SU-DHL-6 (cell line): ENCODE measurements at regions not wholly inside any gene's neighbourhood (a gene's known extent, or its start where the extent isn't known, plus 50 kb on each side); places are given as distances from the start of the nearest gene placed in this dataset.

Experiments
- H2AFZ ChIP-seq: fragments of 200-600 bp; sonication (generic); 2 replicates; pipeline ENCODE4 v1.6.1; 2014; ENCODE audit warnings: low read depth, mild to moderate bottlenecking, moderate library complexity, mixed read lengths, antibody characterized with exemption, low read length; ENCODE audit not compliant: severe bottlenecking
- H3F3A ChIP-seq: fragments of 200-600 bp; shearing (Covaris generic); 2 replicates; pipeline ENCODE4 v1.6.0; 2016; ENCODE audit warnings: antibody characterized with exemption, mild to moderate bottlenecking; ENCODE audit not compliant: insufficient read depth
- H3K27ac ChIP-seq: fragments of 200-600 bp; sonication (generic); 2 replicates; pipeline ENCODE4 v1.5.1; 2016; ENCODE audit warnings: low read depth, mild to moderate bottlenecking, low read length, moderate library complexity, mixed read lengths
- H3K27me3 ChIP-seq: fragments of 200-600 bp; sonication (generic), shearing (Covaris generic); 2 replicates; pipeline ENCODE4 v1.6.0; 2014; ENCODE audit warnings: mild to moderate bottlenecking, low read length
- H3K36me3 ChIP-seq: fragments of 200-600 bp; sonication (generic); 2 replicates; pipeline ENCODE4 v1.6.1; 2014; ENCODE audit warnings: mild to moderate bottlenecking, low read length, mixed read lengths
- H3K4me2 ChIP-seq: fragments of 300-600, 200-600 bp; shearing (Covaris generic), sonication (generic); 2 replicates; pipeline ENCODE4 v1.6.0; 2014; ENCODE audit warnings: low read length, low read depth, mild to moderate bottlenecking; ENCODE audit not compliant: poor library complexity, severe bottlenecking
- H3K4me3 ChIP-seq: fragments of 200-600 bp; sonication (generic); 2 replicates; pipeline ENCODE4 v1.5.1; 2014; ENCODE audit warnings: antibody characterized with exemption, low read length, mild to moderate bottlenecking, mixed read lengths; ENCODE audit not compliant: insufficient read depth, poor library complexity, severe bottlenecking
- H3K79me2 ChIP-seq: fragments of 200-600 bp; sonication (generic); 2 replicates; pipeline ENCODE4 v1.6.1; 2014; ENCODE audit warnings: mild to moderate bottlenecking, low read length, moderate library complexity; ENCODE audit not compliant: insufficient read depth
- H3K9ac ChIP-seq: fragments of 200-600 bp; sonication (generic); 2 replicates; pipeline ENCODE4 v1.7.0; 2014; ENCODE audit warnings: mild to moderate bottlenecking, low read length
- H3K9me2 ChIP-seq: fragments of 200-600 bp; sonication (generic); replicated peaks from 2 replicates; pipeline ENCODE4 v1.6.1; 2014; ENCODE audit warnings: low read length; ENCODE audit not compliant: insufficient read depth
- H3K9me3 ChIP-seq: fragments of 200-600 bp; sonication (generic); 2 replicates; pipeline ENCODE4 v1.6.1; 2014; ENCODE audit warnings: low read length, mixed read lengths; ENCODE audit not compliant: insufficient read depth
- H4K20me1 ChIP-seq: fragments of 200-600 bp; sonication (generic); 2 replicates; pipeline ENCODE4 v1.6.1; 2014; ENCODE audit warnings: low read depth, mild to moderate bottlenecking, antibody characterized with exemption, low read length, moderate library complexity, mixed read lengths
- EZH2phosphoT487 ChIP-seq: fragments of 200-600 bp; sonication (generic), shearing (Covaris generic); conservative IDR thresholded peaks from 2 replicates; pipeline ENCODE4 v1.6.1; 2018; ENCODE audit warnings: mild to moderate bottlenecking, antibody characterized with exemption, low read length, moderate library complexity, mixed read lengths
- TF ChIP-seq, protein P1 (sequence below): fragments of 200-600 bp; sonication (generic); IDR thresholded peaks from one replicate; pipeline ENCODE4 v1.5.1; 2017; ENCODE audit warnings: antibody characterized with exemption, mild to moderate bottlenecking, low read length, moderate library complexity; ENCODE audit not compliant: insufficient read depth, poor library complexity, severe bottlenecking

DNA sequence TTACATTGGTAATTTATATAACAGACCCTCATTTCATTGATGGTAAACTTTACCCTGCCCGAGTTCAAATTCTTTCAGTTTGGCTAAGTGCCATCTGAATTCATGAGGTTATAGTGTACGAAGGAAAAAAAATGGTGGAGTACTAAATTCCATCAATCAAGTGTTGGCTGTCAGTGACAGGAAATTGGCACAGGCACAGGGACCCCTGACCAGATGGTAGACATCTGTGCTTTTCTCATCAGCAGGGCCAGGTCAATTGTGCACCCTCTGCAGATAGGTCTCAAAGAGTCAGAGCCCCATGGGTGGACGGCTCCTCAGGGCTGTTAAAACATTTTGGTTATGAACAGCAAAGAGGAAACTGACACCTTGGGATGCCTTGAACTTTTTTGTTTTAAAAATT is 439.2 kb downstream of the SETBP1 start:
- H3F3A ChIP-seq, result no peaks in the 10 kb centered on the region
- H2AFZ ChIP-seq, result no peak overlapping the region
- no peak overlapping the region for H3K9ac ChIP-seq
- H3K4me3 ChIP-seq, result no peak overlapping the region
- no peak overlapping the region for H3K4me2 ChIP-seq
- TF ChIP-seq EZH2phosphoT487, result no peak
- TF ChIP-seq, protein P1, sequence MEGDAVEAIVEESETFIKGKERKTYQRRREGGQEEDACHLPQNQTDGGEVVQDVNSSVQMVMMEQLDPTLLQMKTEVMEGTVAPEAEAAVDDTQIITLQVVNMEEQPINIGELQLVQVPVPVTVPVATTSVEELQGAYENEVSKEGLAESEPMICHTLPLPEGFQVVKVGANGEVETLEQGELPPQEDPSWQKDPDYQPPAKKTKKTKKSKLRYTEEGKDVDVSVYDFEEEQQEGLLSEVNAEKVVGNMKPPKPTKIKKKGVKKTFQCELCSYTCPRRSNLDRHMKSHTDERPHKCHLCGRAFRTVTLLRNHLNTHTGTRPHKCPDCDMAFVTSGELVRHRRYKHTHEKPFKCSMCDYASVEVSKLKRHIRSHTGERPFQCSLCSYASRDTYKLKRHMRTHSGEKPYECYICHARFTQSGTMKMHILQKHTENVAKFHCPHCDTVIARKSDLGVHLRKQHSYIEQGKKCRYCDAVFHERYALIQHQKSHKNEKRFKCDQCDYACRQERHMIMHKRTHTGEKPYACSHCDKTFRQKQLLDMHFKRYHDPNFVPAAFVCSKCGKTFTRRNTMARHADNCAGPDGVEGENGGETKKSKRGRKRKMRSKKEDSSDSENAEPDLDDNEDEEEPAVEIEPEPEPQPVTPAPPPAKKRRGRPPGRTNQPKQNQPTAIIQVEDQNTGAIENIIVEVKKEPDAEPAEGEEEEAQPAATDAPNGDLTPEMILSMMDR, result no peak
- H3K9me3 ChIP-seq, result no peaks in the 10 kb centered on the region
- H3K27ac ChIP-seq, result no peak overlapping the region
- H3K9me2 ChIP-seq, result no peaks in the 10 kb centered on the region
- H4K20me1 ChIP-seq, result no peaks in the 10 kb centered on the region
- no peaks in the 10 kb centered on the region for H3K36me3 ChIP-seq
- H3K27me3 ChIP-seq, result no peaks in the 10 kb centered on the region
- no peaks in the 10 kb centered on the region for H3K79me2 ChIP-seq

DNA sequence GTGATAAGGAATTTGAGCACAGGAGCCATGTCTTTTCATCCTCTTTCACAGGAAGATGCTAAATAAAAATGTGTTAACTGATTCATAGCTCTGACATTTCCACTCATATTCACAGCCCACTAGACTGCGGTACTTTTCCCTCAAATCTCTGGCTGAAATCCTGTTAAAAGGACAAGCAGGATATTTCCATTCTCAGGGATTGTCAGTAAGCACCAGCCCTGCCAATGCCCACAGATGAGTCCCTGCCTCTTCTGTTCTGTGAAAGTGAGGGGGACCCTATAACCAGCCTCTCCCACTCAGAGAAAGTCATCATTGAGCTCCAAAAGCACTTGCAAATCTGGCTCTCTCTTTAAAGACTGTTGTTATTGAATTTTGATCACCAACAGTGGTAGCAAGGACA is 440.5 kb downstream of the SETBP1 start:
- Histone ChIP-seq H4K20me1 (no peaks in the 10 kb centered on the region), H2AFZ (no peak overlapping the region), H3K4me3 (no peak overlapping the region), H3K27ac (no peak overlapping the region), H3K9me2 (no peaks in the 10 kb centered on the region), H3K9ac (no peak overlapping the region), H3K9me3 (no peaks in the 10 kb centered on the region), H3K79me2 (no peaks in the 10 kb centered on the region), H3F3A (no peaks in the 10 kb centered on the region), H3K36me3 (no peaks in the 10 kb centered on the region), H3K4me2 (no peak overlapping the region), H3K27me3 (no peaks in the 10 kb centered on the region)
- no peak for TF ChIP-seq EZH2phosphoT487
- TF ChIP-seq, protein P1, result no peak

- Histone ChIP-seq H3K4me3 (no peak overlapping the region), H4K20me1 (no peaks in the 10 kb centered on the region), H2AFZ (no peak overlapping the region), H3K4me2 (no peak overlapping the region), H3K79me2 (no peaks in the 10 kb centered on the region), H3K9me2 (no peaks in the 10 kb centered on the region), H3F3A (no peaks in the 10 kb centered on the region), H3K27me3 (no peaks in the 10 kb centered on the region), H3K27ac (no peak overlapping the region), H3K9ac (no peak overlapping the region), H3K36me3 (no peaks in the 10 kb centered on the region), H3K9me3 (no peaks in the 10 kb centered on the region)
- no peak for TF ChIP-seq EZH2phosphoT487
- TF ChIP-seq, protein P1, result no peak
Observed at GRCh38 chr18:45122506-45122905, 441.8 kb downstream of the SETBP1 start.
